Epithelial cell of esophagus (primary cell): ENCODE measurements at regions not wholly inside any gene's neighbourhood (a gene's known extent, or its start where the extent isn't known, plus 50 kb on each side); places are given as distances from the start of the nearest gene placed in this dataset.
A peak's percentile ranks its signal among the peaks of the same experiment; 100 is the strongest.
"Not testable (repeated sequence)": the region's sequence is repeated elsewhere in the genome, so short reads cannot be mapped to it uniquely, and the experiment has no call there.

Experiments used
- DNase-seq: peaks from one replicate; pipeline ENCODE4 v3.0.0; 2010; ENCODE audit warnings: low read depth
- H3K4me3 ChIP-seq: 2 replicates; pipeline ENCODE4 v1.5.1; 2011; ENCODE audit warnings: mild to moderate bottlenecking, low read length, control low read depth
- CTCF ChIP-seq: IDR thresholded peaks from 2 replicates; pipeline ENCODE4 v1.5.1; 2011; ENCODE audit warnings: low read depth, mild to moderate bottlenecking, low read length, control low read depth, inconsistent platforms; ENCODE audit not compliant: insufficient read depth; ENCODE audit errors: missing control alignments

GRCh38 chr6:145091586-145092142 lies 643.7 kb downstream of the EPM2A start:
- H3K4me3 ChIP-seq: no peak overlapping the region
- no peak for TF ChIP-seq CTCF
- DNase-seq: no peak

- TF ChIP-seq CTCF: no peak
- H3K4me3 ChIP-seq: no peak overlapping the region
- no peak for DNase-seq
These were observed 642.8 kb downstream of the EPM2A start for GRCh38 chr6:145092554-145092953.

- no peak overlapping the region for H3K4me3 ChIP-seq
- TF ChIP-seq CTCF: no peak
- no peak for DNase-seq
These were observed 642.1 kb downstream of the EPM2A start for GRCh38 chr6:145093226-145093625.

- TF ChIP-seq CTCF: no peak
- no peak overlapping the region for H3K4me3 ChIP-seq
- no peak for DNase-seq
These were observed 638.5 kb downstream of the EPM2A start for GRCh38 chr6:145096846-145097245.

GRCh38 chr6:145098127-145098526 lies 637.2 kb downstream of the EPM2A start:
- DNase-seq, H3K4me3 ChIP-seq: not testable (repeated sequence)

- peak; percentile 74 for DNase-seq
- TF ChIP-seq CTCF: no peak
- H3K4me3 ChIP-seq: no peak overlapping the region
These were observed 635.6 kb downstream of the EPM2A start for GRCh38 chr6:145099713-145100112.

- peak; percentile 92 for DNase-seq
- TF ChIP-seq CTCF: no peak
- H3K4me3 ChIP-seq: no peak overlapping the region
These were observed 625.2 kb downstream of the EPM2A start for GRCh38 chr6:145110109-145110508.

- peak; percentile 74 for DNase-seq
- H3K4me3 ChIP-seq: not testable (repeated sequence)
These were observed 623.9 kb downstream of the EPM2A start for GRCh38 chr6:145111407-145111806.
